PC-9 (cell line): ENCODE measurements at regions not wholly inside any gene's neighbourhood (a gene's known extent, or its start where the extent isn't known, plus 50 kb on each side); places are given as distances from the start of the nearest gene placed in this dataset.
"Not testable (repeated sequence)": the region's sequence is repeated elsewhere in the genome, so short reads cannot be mapped to it uniquely, and the experiment has no call there.

ENCODE experiments used
- BruUV-seq: library from RNA; stranded (reverse); fragments of 400-500 nt; replicated peaks from 2 replicates; lab custom pipeline; 2021; lab: Mats Ljungman, UMichigan
- CTCF ChIA-PET: fragments of 300-600 bp; sonication (Branson Sonifier 250); formaldehyde crosslinking; loops from one replicate; lab custom pipeline; 2022; ENCODE audit warnings: antibody characterized with exemption; lab: Charles Lee
- POLR2A ChIA-PET: fragments of 300-600 bp; sonication (Branson Sonifier 250); formaldehyde crosslinking; loops from one replicate; lab custom pipeline; 2022; ENCODE audit warnings: antibody characterized with exemption; ENCODE audit not compliant: unreplicated experiment; lab: Charles Lee
- DNase-seq, 2 experiments: peaks; one replicate each; pipeline versions ENCODE4 v3.0.0 to v3.0.0-alpha.2; 2015 to 2022; ENCODE audit warnings: mixed read lengths in 1 of 2
- H2AFZ ChIP-seq: fragments of 200-600 bp; sonication (generic); 2 replicates; pipeline ENCODE4 v1.8.1; 2017; ENCODE audit warnings: antibody characterized with exemption
- H3F3A ChIP-seq: fragments of 200-600 bp; sonication (generic); 2 replicates; pipeline ENCODE4 v1.8.1; 2017; ENCODE audit warnings: antibody characterized with exemption, mild to moderate bottlenecking, low read depth; ENCODE audit not compliant: insufficient read depth
- H3K27ac ChIP-seq: fragments of 200-600 bp; sonication (generic); 2 replicates; pipeline ENCODE4 v1.6.1; 2016; ENCODE audit warnings: mixed run types
- H3K27me3 ChIP-seq: fragments of 200-600 bp; sonication (generic); 2 replicates; pipeline ENCODE4 v1.6.1; 2016; ENCODE audit warnings: low read depth, mixed run types; ENCODE audit not compliant: insufficient read depth
- H3K36me3 ChIP-seq: fragments of 200-600 bp; sonication (generic); 2 replicates; pipeline ENCODE4 v1.6.1; 2016; ENCODE audit warnings: low read depth, mixed run types
- H3K4me1 ChIP-seq: fragments of 200-600 bp; sonication (generic); replicated peaks from 2 replicates; pipeline ENCODE4 v1.6.1; 2016; ENCODE audit warnings: mixed run types; ENCODE audit not compliant: insufficient read depth
- H3K4me2 ChIP-seq: fragments of 200-600 bp; sonication (generic); 2 replicates; pipeline ENCODE4 v1.6.1; 2017; ENCODE audit warnings: mixed run types
- H3K4me3 ChIP-seq: fragments of 200-600 bp; sonication (generic); 2 replicates; pipeline ENCODE4 v1.6.1; 2016; ENCODE audit warnings: mixed run types
- H3K79me2 ChIP-seq: fragments of 200-600 bp; sonication (generic); 2 replicates; pipeline ENCODE4 v1.6.1; 2017; ENCODE audit warnings: low read depth, mixed run types
- H3K9me2 ChIP-seq: fragments of 200-600 bp; sonication (generic); 2 replicates; pipeline ENCODE4 v1.8.1; 2017; ENCODE audit warnings: mild to moderate bottlenecking; ENCODE audit not compliant: insufficient read depth
- H3K9me3 ChIP-seq: fragments of 200-600 bp; sonication (generic); 2 replicates; pipeline ENCODE4 v1.8.1; 2016; ENCODE audit warnings: low read depth; ENCODE audit not compliant: insufficient read depth
- H4K20me1 ChIP-seq: fragments of 200-600 bp; sonication (generic); 2 replicates; pipeline ENCODE4 v1.8.1; 2017; ENCODE audit not compliant: insufficient read depth
- CTCF ChIP-seq: fragments of 200-600 bp; sonication (generic); conservative IDR thresholded peaks from 2 replicates; pipeline ENCODE4 v1.6.1; 2017; ENCODE audit warnings: mixed run types, antibody characterized with exemption, mild to moderate bottlenecking, moderate library complexity
- EZH2 ChIP-seq: fragments of 200-600 bp; sonication (generic); IDR thresholded peaks from 2 replicates; pipeline ENCODE4 v1.8.0; 2017; ENCODE audit warnings: antibody characterized with exemption, low read depth
- intact Hi-C: fragments of 100-400 bp; cut with micrococcal nuclease; formaldehyde crosslinking; loops from one replicate; pipeline ENCODE4 v1.10.0; 2022; ENCODE audit not compliant: unreplicated experiment

- H3F3A ChIP-seq, result no peaks in the 10 kb centered on the region
- no peak overlapping the region for H3K4me2 ChIP-seq
- H3K27ac ChIP-seq, result no peak overlapping the region
- no peaks in the 10 kb centered on the region for H3K36me3 ChIP-seq
- H3K9me2 ChIP-seq, result no peaks in the 10 kb centered on the region
- H3K9me3 ChIP-seq, result no peaks in the 10 kb centered on the region
- H4K20me1 ChIP-seq, result no peaks in the 10 kb centered on the region
- no peak overlapping the region for H3K4me3 ChIP-seq
- no peaks in the 10 kb centered on the region for H3K27me3 ChIP-seq
- TF ChIP-seq CTCF (no peak), EZH2 (no peak)
- intact Hi-C loops, result no loop called here
- H3K4me1 ChIP-seq, result no peaks in the 10 kb centered on the region
- H2AFZ ChIP-seq, result no peak overlapping the region
- H3K79me2 ChIP-seq, result no peaks in the 10 kb centered on the region
- DNase-seq, result no peak
- ChIA-PET POLR2A (no interaction called here), CTCF (no interaction called here)
- BruUV-seq, result no TSS peak
Observed at GRCh38 chr3:181596126-181596525, 115.6 kb upstream of the SOX2 start.

- H3K27me3 ChIP-seq, H3K9me2 ChIP-seq, H3F3A ChIP-seq, H3K9me3 ChIP-seq, H3K4me2 ChIP-seq, CTCF ChIA-PET, BruUV-seq, H3K79me2 ChIP-seq, H2AFZ ChIP-seq, H3K4me3 ChIP-seq, H3K4me1 ChIP-seq, H3K27ac ChIP-seq, POLR2A ChIA-PET, intact Hi-C loops, H3K36me3 ChIP-seq, H4K20me1 ChIP-seq: not testable (repeated sequence)
- peak in 1 of 2 experiments; percentile 41 for DNase-seq
Observed at GRCh38 chr3:181590939-181591338, 120.8 kb upstream of the SOX2 start.

GRCh38 chr3:181582619-181583018, 129.1 kb upstream of the SOX2 start:
- Histone ChIP-seq H3K4me3 (no peak overlapping the region), H3K27ac (no peak overlapping the region), H3K79me2 (no peaks in the 10 kb centered on the region), H3K9me2 (no peaks in the 10 kb centered on the region), H2AFZ (no peak overlapping the region), H3F3A (no peaks in the 10 kb centered on the region), H3K27me3 (no peaks in the 10 kb centered on the region), H3K9me3 (no peaks in the 10 kb centered on the region), H3K4me2 (no peak overlapping the region), H4K20me1 (no peaks in the 10 kb centered on the region), H3K4me1 (no peaks in the 10 kb centered on the region), H3K36me3 (no peaks in the 10 kb centered on the region)
- no TSS peak for BruUV-seq
- intact Hi-C loops, result no loop called here
- ChIA-PET POLR2A (no interaction called here), CTCF (no interaction called here)
- TF ChIP-seq CTCF, result no peak
- TF ChIP-seq EZH2, result no peak
- no peak for DNase-seq

- H3K4me2 ChIP-seq, result no peak overlapping the region
- ChIA-PET POLR2A (no interaction called here), CTCF (no interaction called here)
- DNase-seq, result no peak
- no peaks in the 10 kb centered on the region for H3K36me3 ChIP-seq
- BruUV-seq, result no TSS peak
- no peak overlapping the region for H3K4me3 ChIP-seq
- H4K20me1 ChIP-seq, result no peaks in the 10 kb centered on the region
- H3K27me3 ChIP-seq, result no peaks in the 10 kb centered on the region
- H3K9me3 ChIP-seq, result no peaks in the 10 kb centered on the region
- TF ChIP-seq EZH2 (no peak), CTCF (no peak)
- H3K79me2 ChIP-seq, result no peaks in the 10 kb centered on the region
- intact Hi-C loops, result no loop called here
- no peaks in the 10 kb centered on the region for H3K9me2 ChIP-seq
- H2AFZ ChIP-seq, result no peak overlapping the region
- H3K4me1 ChIP-seq, result no peaks in the 10 kb centered on the region
- no peak overlapping the region for H3K27ac ChIP-seq
- no peaks in the 10 kb centered on the region for H3F3A ChIP-seq
Observed at GRCh38 chr3:181581656-181582055, 130.1 kb upstream of the SOX2 start.
